HG03095 (cell line): ENCODE measurements at regions not wholly inside any gene's neighbourhood (a gene's known extent, or its start where the extent isn't known, plus 50 kb on each side); places are given as distances from the start of the nearest gene placed in this dataset.
"Not testable (repeated sequence)": the region's sequence is repeated elsewhere in the genome, so short reads cannot be mapped to it uniquely, and the experiment has no call there.

Experiments
- ATAC-seq: cut with Tn5 transposase; IDR thresholded peaks from one replicate; pipeline ENCODE4 v1.9.1; 2021; ENCODE audit warnings: moderate library complexity; ENCODE audit not compliant: unreplicated experiment

- ATAC-seq: not testable (repeated sequence)
Observed at GRCh38 chr4:137405833-137406232, 126.5 kb downstream of the PCDH18 start.

- ATAC-seq: no peak
Observed at GRCh38 chr4:137394018-137394417, 138.3 kb downstream of the PCDH18 start.

- no peak for ATAC-seq
Observed at GRCh38 chr4:137393044-137393443, 139.2 kb downstream of the PCDH18 start.

- no peak for ATAC-seq
Observed at GRCh38 chr4:137390707-137391106, 141.6 kb downstream of the PCDH18 start.

- no peak for ATAC-seq
Observed at GRCh38 chr4:137389911-137390520, 142.3 kb downstream of the PCDH18 start.

GRCh38 chr4:137387924-137388323 lies 144.4 kb downstream of the PCDH18 start:
- no peak for ATAC-seq

- ATAC-seq: no peak
Observed at GRCh38 chr4:137384476-137384875, 147.8 kb downstream of the PCDH18 start.

GRCh38 chr4:137378821-137379220 lies 153.5 kb downstream of the PCDH18 start:
- no peak for ATAC-seq

GRCh38 chr4:137378393-137378792 lies 153.9 kb downstream of the PCDH18 start:
- no peak for ATAC-seq

GRCh38 chr4:137376312-137376711 lies 156.0 kb downstream of the PCDH18 start:
- no peak for ATAC-seq

GRCh38 chr4:137375111-137375850 lies 157.0 kb downstream of the PCDH18 start:
- ATAC-seq: no peak

GRCh38 chr4:137370679-137371078 lies 161.6 kb downstream of the PCDH18 start:
- ATAC-seq: no peak

- ATAC-seq: no peak
Observed at GRCh38 chr4:137370206-137370633, 162.1 kb downstream of the PCDH18 start.

GRCh38 chr4:137367620-137368019 lies 164.7 kb downstream of the PCDH18 start:
- no peak for ATAC-seq

- no peak for ATAC-seq
Observed at GRCh38 chr4:137363496-137363895, 168.8 kb downstream of the PCDH18 start.

GRCh38 chr4:137361756-137362470 lies 170.4 kb downstream of the PCDH18 start:
- ATAC-seq: no peak

GRCh38 chr4:137360761-137361160 lies 171.5 kb downstream of the PCDH18 start:
- no peak for ATAC-seq

- ATAC-seq: no peak
Observed at GRCh38 chr4:137359691-137360315, 172.5 kb downstream of the PCDH18 start.

GRCh38 chr4:137354562-137354961 lies 177.7 kb downstream of the PCDH18 start:
- ATAC-seq: not testable (repeated sequence)

- no peak for ATAC-seq
Observed at GRCh38 chr4:137347371-137347770, 184.9 kb downstream of the PCDH18 start.

- ATAC-seq: no peak
Observed at GRCh38 chr4:137345597-137345996, 186.7 kb downstream of the PCDH18 start.
